ENCODE measurements at regions not wholly inside any gene's neighbourhood (a gene's known extent, or its start where the extent isn't known, plus 50 kb on each side); places are given as distances from the start of the nearest gene placed in this dataset.

GRCh38 chr3:16740515-16740914 lies 135.3 kb upstream of the DAZL start:
- Histone ChIP-seq H3K9ac (ENCODE audit: low read depth in 1 of 2, low read length in 2 of 2) (no peak overlapping the region), H3K4me3 (ENCODE audit: low read depth in 1 of 3, low read length in 3 of 3) (no peak overlapping the region), H3K9me3 (ENCODE audit: control insufficient read depth in 4 of 4, low read length in 3 of 4) (peaks cover 0 to 3% (median 0%) of the 10 kb centered on the region in 4 donors), H3K36me3 (ENCODE audit: control insufficient read depth in 4 of 4, insufficient read depth in 3 of 4, low read depth in 1 of 4, low read length in 3 of 4) (no peaks in the 10 kb centered on the region), H3K27me3 (ENCODE audit: control insufficient read depth in 4 of 4, insufficient read depth in 4 of 4, low read length in 3 of 4) (no peaks in the 10 kb centered on the region), H3K27ac (ENCODE audit: low read depth in 1 of 2, low read length in 2 of 2) (no peak overlapping the region), H3K4me1 (ENCODE audit: control insufficient read depth in 4 of 4, insufficient read depth in 4 of 4, low read length in 3 of 4) (no peaks in the 10 kb centered on the region)
- DNase-seq (ENCODE audit: low spot score): no peak
- TF ChIP-seq JUND (IDR thresholded peaks at IDR 0.05) (no peak), RAD21 (IDR thresholded peaks at IDR 0.05) (no peak), FOXA1 (IDR thresholded peaks at IDR 0.05) (no peak), REST (IDR thresholded peaks at IDR 0.05) (no peak), MAX (IDR thresholded peaks at IDR 0.05) (no peak), CTCF (IDR thresholded peaks at IDR 0.05; ENCODE audit: low read depth, low read length, missing input control) (no peak), EGR1 (IDR thresholded peaks at IDR 0.05; ENCODE audit: low read depth in 2 of 2) (no peak), NR2F2 (IDR thresholded peaks at IDR 0.05) (no peak), FOXA2 (IDR thresholded peaks at IDR 0.05) (no peak), RXRA (IDR thresholded peaks at IDR 0.05) (no peak), HNF4A (conservative IDR thresholded peaks at IDR 0.05) (no peak), ZBTB33 (IDR thresholded peaks at IDR 0.05) (no peak)
- 85% methylated on average over 1 of the region's 1 CpG for WGBS

GRCh38 chr3:16741103-16741758 lies 136.0 kb upstream of the DAZL start:
- no peak overlapping the region for H3K4me3 ChIP-seq (ENCODE audit: low read depth in 1 of 3, low read length in 3 of 3)
- H3K4me1 ChIP-seq (ENCODE audit: control insufficient read depth in 4 of 4, insufficient read depth in 4 of 4, low read length in 3 of 4): no peaks in the 10 kb centered on the region
- WGBS: 81% methylated on average over 4 of the region's 4 CpGs
- H3K9me3 ChIP-seq (ENCODE audit: control insufficient read depth in 4 of 4, low read length in 3 of 4): peaks cover 0 to 3% (median 0%) of the 10 kb centered on the region in 4 donors
- no peaks in the 10 kb centered on the region for H3K27me3 ChIP-seq (ENCODE audit: control insufficient read depth in 4 of 4, insufficient read depth in 4 of 4, low read length in 3 of 4)
- no peak for DNase-seq (ENCODE audit: low spot score)
- no peak overlapping the region for H3K27ac ChIP-seq (ENCODE audit: low read depth in 1 of 2, low read length in 2 of 2)
- no peaks in the 10 kb centered on the region for H3K36me3 ChIP-seq (ENCODE audit: control insufficient read depth in 4 of 4, insufficient read depth in 3 of 4, low read depth in 1 of 4, low read length in 3 of 4)
- H3K9ac ChIP-seq (ENCODE audit: low read depth in 1 of 2, low read length in 2 of 2): no peak overlapping the region
- no peak for TF ChIP-seq ATF3 (IDR thresholded peaks at IDR 0.05)
- TF ChIP-seq ZBTB33 (IDR thresholded peaks at IDR 0.05): no peak
- TF ChIP-seq EGR1 (IDR thresholded peaks at IDR 0.05; ENCODE audit: low read depth in 2 of 2): no peak
- no peak for TF ChIP-seq RXRA (IDR thresholded peaks at IDR 0.05)
- no peak for TF ChIP-seq NR2F2 (IDR thresholded peaks at IDR 0.05)
- TF ChIP-seq HNF4A (conservative IDR thresholded peaks at IDR 0.05): no peak
- no peak for TF ChIP-seq SP1 (IDR thresholded peaks at IDR 0.05)
- TF ChIP-seq GABPA (IDR thresholded peaks at IDR 0.05 in 1 of 2, conservative IDR thresholded peaks at IDR 0.05 in 1 of 2): no peak
- no peak for TF ChIP-seq REST (IDR thresholded peaks at IDR 0.05)
- no peak for TF ChIP-seq FOXA2 (IDR thresholded peaks at IDR 0.05)
- TF ChIP-seq JUND (IDR thresholded peaks at IDR 0.05): no peak
- no peak for TF ChIP-seq MAX (IDR thresholded peaks at IDR 0.05)
- no peak for TF ChIP-seq TAF1 (conservative IDR thresholded peaks at IDR 0.05)
- TF ChIP-seq FOXA1 (IDR thresholded peaks at IDR 0.05): no peak
- TF ChIP-seq HNF4G (IDR thresholded peaks at IDR 0.05): no peak

Data from liver (tissue), 8 donors.